ENCODE measurements at regions not wholly inside any gene's neighbourhood (a gene's known extent, or its start where the extent isn't known, plus 50 kb on each side); places are given as distances from the start of the nearest gene placed in this dataset.
"Not testable (repeated sequence)": the region's sequence is repeated elsewhere in the genome, so short reads cannot be mapped to it uniquely, and the experiment has no call there.

GRCh38 chrX:128606817-128607216, 554.6 kb upstream of the ACTRT1 start:
- not testable (repeated sequence) for DNase-seq (ENCODE audit: low spot score)

- DNase-seq (ENCODE audit: low spot score) = not testable (repeated sequence)
Observed at GRCh38 chrX:128606357-128606756, 554.2 kb upstream of the ACTRT1 start.

- DNase-seq (ENCODE audit: low spot score) = no peak
Observed at GRCh38 chrX:128601706-128602105, 549.5 kb upstream of the ACTRT1 start.

- DNase-seq (ENCODE audit: low spot score) = no peak
Observed at GRCh38 chrX:128599632-128600031, 547.4 kb upstream of the ACTRT1 start.

- DNase-seq (ENCODE audit: low spot score) = no peak
Observed at GRCh38 chrX:128582036-128582435, 529.8 kb upstream of the ACTRT1 start.

GRCh38 chrX:128581615-128582014, 529.4 kb upstream of the ACTRT1 start:
- no peak for DNase-seq (ENCODE audit: low spot score)

- DNase-seq (ENCODE audit: low spot score) = no peak
Observed at GRCh38 chrX:128543114-128543513, 490.9 kb upstream of the ACTRT1 start.

- no peak for DNase-seq (ENCODE audit: low spot score)
Observed at GRCh38 chrX:128518508-128518907, 466.3 kb upstream of the ACTRT1 start.

GRCh38 chrX:128517691-128518090, 465.5 kb upstream of the ACTRT1 start:
- DNase-seq (ENCODE audit: low spot score) = no peak

GRCh38 chrX:128504496-128504895, 452.3 kb upstream of the ACTRT1 start:
- DNase-seq (ENCODE audit: low spot score) = no peak

GRCh38 chrX:128464116-128464515, 411.9 kb upstream of the ACTRT1 start:
- DNase-seq (ENCODE audit: low spot score) = no peak

GRCh38 chrX:128460835-128461234, 408.6 kb upstream of the ACTRT1 start:
- DNase-seq (ENCODE audit: low spot score) = no peak

GRCh38 chrX:128458888-128459287, 406.7 kb upstream of the ACTRT1 start:
- DNase-seq (ENCODE audit: low spot score) = no peak

GRCh38 chrX:128457674-128458073, 405.5 kb upstream of the ACTRT1 start:
- DNase-seq (ENCODE audit: low spot score) = no peak

GRCh38 chrX:128439159-128439558, 387.0 kb upstream of the ACTRT1 start:
- DNase-seq (ENCODE audit: low spot score) = no peak

- no peak for DNase-seq (ENCODE audit: low spot score)
Observed at GRCh38 chrX:128438082-128438481, 385.9 kb upstream of the ACTRT1 start.

GRCh38 chrX:128436397-128437103, 384.3 kb upstream of the ACTRT1 start:
- no peak for DNase-seq (ENCODE audit: low spot score)

GRCh38 chrX:128425546-128425945, 373.3 kb upstream of the ACTRT1 start:
- no peak for DNase-seq (ENCODE audit: low spot score)

GRCh38 chrX:128408842-128409241, 356.6 kb upstream of the ACTRT1 start:
- DNase-seq (ENCODE audit: low spot score) = no peak

GRCh38 chrX:128396601-128397000, 344.4 kb upstream of the ACTRT1 start:
- DNase-seq (ENCODE audit: low spot score) = no peak

- DNase-seq (ENCODE audit: low spot score) = not testable (repeated sequence)
Observed at GRCh38 chrX:128383846-128384245, 331.6 kb upstream of the ACTRT1 start.

- DNase-seq (ENCODE audit: low spot score) = no peak
Observed at GRCh38 chrX:128365492-128365891, 313.3 kb upstream of the ACTRT1 start.

GRCh38 chrX:128335671-128336070, 283.5 kb upstream of the ACTRT1 start:
- DNase-seq (ENCODE audit: low spot score) = no peak

- no peak for DNase-seq (ENCODE audit: low spot score)
Observed at GRCh38 chrX:128334821-128335220, 282.6 kb upstream of the ACTRT1 start.
